Choroid plexus epithelial cell (primary cell): ENCODE measurements at regions not wholly inside any gene's neighbourhood (a gene's known extent, or its start where the extent isn't known, plus 50 kb on each side); places are given as distances from the start of the nearest gene placed in this dataset.
A peak's percentile ranks its signal among the peaks of the same experiment; 100 is the strongest.

ENCODE experiments used
- DNase-seq: peaks from one replicate; pipeline ENCODE4 v3.0.0-alpha.2; 2010; ENCODE audit warnings: low read depth
- H3K4me3 ChIP-seq: 2 replicates; pipeline ENCODE4 v1.5.1; 2011; ENCODE audit warnings: low read depth, mild to moderate bottlenecking, control low read depth, low read length, moderate library complexity
- TF ChIP-seq, protein P1 (sequence below): conservative IDR thresholded peaks from 2 replicates; pipeline ENCODE4 v1.5.1; 2011; ENCODE audit warnings: low read depth, mild to moderate bottlenecking, control low read depth, inconsistent platforms, low read length, moderate library complexity

DNA sequence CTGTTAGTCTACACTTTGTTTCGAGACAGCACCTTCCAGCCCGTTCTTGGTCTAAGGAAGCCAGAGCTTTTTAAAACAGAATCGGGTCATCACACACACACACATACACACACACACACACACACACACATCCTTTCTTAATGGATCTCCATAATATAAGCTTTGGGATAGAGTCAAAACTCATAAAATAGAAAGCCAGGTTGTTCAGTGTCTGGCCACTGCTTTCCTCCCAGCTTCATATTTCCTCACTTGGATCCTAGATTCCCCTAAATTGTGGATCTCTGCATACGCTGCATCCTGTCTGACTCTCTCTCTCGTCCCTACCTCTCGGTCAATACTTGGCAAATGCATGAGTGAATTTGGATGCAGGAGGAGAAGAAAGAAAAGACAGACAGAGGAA lies 120.5 kb upstream of the SLC14A2 start:
- H3K4me3 ChIP-seq, result no peak overlapping the region
- TF ChIP-seq, protein P1, sequence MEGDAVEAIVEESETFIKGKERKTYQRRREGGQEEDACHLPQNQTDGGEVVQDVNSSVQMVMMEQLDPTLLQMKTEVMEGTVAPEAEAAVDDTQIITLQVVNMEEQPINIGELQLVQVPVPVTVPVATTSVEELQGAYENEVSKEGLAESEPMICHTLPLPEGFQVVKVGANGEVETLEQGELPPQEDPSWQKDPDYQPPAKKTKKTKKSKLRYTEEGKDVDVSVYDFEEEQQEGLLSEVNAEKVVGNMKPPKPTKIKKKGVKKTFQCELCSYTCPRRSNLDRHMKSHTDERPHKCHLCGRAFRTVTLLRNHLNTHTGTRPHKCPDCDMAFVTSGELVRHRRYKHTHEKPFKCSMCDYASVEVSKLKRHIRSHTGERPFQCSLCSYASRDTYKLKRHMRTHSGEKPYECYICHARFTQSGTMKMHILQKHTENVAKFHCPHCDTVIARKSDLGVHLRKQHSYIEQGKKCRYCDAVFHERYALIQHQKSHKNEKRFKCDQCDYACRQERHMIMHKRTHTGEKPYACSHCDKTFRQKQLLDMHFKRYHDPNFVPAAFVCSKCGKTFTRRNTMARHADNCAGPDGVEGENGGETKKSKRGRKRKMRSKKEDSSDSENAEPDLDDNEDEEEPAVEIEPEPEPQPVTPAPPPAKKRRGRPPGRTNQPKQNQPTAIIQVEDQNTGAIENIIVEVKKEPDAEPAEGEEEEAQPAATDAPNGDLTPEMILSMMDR, result no peak
- DNase-seq, result no peak

DNA sequence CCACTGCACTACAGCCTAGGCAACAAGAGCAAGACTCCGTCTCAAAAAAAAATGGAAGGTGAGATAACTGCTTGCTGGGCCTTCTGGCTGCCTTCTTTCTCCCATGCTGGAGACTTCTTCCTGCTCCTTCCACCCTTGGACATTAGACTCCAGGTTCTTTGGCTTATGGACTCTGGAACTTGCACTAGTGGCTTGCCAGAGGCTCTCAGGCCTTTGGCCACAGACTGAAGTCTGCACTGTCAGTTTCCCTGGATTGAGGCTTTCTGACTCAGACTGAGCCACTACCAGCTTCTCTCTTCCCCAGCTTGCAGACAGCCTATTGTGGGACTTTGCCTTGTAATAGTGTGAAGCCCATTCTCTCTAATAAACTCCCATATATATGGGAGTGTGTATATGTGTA lies 118.5 kb upstream of the SLC14A2 start:
- TF ChIP-seq, protein P1, result no peak
- H3K4me3 ChIP-seq, result no peak overlapping the region
- no peak for DNase-seq

DNA sequence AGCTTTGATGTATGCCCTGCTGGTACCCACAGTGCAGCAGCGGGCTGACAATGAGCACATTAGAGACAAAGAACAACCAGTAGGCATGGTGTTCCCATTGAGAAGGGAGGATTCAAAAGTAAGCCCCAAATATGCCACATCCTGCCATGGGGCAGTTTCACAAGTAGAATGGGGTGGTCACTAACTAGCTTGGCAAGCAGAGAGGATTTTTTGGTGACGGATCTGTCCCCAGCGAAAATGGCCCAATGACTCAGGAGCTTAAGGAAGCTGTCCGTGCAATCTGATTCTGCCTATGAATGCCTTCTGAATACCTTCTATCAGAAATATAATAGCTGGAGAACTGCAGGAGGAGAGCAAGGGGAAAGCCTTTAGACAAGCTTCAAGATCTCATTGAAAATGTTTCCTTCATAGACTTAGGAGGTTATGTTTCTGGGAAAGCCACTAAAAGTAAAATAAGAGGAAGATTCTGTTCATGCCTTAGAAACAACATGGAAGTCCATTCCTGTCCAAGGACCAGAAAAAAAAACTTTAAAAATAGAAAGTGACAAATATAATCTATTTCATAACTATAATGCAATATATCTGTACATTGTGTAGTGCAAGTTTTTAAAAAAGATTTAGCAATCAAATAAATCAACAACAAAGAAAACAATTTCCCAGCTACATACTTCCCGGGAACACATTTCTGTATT lies 117.5 kb upstream of the SLC14A2 start:
- H3K4me3 ChIP-seq, result no peak overlapping the region
- TF ChIP-seq, protein P1, result no peak
- no peak for DNase-seq

DNA sequence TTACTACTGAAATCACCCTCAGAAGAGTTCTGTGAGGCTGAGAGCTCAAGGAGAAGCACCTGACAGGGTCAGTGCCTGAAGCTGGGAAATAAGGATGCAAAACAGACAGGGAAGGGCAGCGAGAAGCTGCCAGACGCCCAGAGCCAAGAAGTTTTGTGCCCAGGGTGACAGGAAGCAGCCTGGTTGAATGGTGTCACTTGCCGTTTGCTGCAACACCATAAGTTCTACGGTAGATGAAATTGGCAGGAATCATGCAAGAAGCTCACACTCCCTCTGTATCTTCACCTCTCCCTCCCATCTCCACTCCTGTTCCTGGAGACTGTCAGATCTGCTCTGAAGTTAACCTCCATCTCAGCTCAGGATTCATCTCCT lies 117.0 kb upstream of the SLC14A2 start:
- DNase-seq, result no peak
- TF ChIP-seq, protein P1, result no peak
- H3K4me3 ChIP-seq, result no peak overlapping the region

DNA sequence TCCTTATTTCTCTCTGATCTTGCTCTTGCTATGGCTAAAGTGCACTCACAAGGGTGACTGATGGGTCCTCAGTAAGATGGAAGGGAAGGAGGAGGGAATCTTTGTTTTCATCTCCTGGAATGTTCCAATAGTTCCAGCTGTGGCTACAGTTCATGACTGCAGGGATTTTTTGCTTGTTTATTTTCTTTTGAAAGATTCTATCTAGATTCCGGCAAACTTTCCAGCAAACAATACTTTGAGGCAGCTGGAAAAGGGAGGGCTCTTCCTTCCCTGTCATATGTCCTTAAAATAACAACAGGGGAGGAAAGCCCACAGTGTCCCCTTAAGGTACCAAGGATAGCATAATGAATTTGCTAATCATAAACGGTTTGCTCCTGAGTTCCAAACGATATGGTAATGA lies 111.3 kb upstream of the SLC14A2 start:
- TF ChIP-seq, protein P1, result no peak
- DNase-seq, result peak; percentile 25
- no peak overlapping the region for H3K4me3 ChIP-seq

DNA sequence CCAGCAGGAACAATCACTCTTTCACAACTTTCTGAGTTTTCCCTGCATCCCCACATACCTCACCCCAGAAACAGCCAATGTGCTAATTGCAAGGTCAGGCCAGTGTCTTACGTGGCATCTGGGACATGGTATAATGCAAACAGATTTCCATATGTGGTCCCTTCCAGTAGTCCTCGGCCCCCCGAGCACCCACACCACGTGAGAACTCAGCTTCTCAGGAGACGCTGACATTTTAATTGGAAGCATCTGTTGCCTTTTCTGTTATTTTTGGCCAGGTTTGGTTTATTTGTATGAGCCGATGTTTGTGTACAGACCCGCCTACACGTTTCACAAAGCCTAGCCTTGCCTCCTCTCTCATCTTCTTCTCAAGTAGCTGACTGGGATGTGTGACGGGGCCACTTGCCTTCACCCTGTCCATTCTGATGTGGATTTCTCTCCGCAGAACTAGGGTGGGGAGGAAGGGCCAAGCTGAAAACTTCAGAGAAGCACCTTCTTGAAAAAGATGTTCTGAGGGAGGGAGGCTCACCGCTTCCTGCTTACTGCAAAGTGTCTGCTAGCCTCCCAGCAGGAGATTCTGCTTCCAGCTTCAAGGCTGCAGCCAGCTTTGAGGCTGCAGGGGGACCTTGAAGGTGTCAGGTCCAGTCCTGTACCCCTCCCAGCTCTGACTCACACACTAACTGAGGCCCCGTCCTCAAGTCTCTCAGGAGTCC lies 109.6 kb upstream of the SLC14A2 start:
- TF ChIP-seq, protein P1, result no peak
- peak; percentile 62 for DNase-seq

DNA sequence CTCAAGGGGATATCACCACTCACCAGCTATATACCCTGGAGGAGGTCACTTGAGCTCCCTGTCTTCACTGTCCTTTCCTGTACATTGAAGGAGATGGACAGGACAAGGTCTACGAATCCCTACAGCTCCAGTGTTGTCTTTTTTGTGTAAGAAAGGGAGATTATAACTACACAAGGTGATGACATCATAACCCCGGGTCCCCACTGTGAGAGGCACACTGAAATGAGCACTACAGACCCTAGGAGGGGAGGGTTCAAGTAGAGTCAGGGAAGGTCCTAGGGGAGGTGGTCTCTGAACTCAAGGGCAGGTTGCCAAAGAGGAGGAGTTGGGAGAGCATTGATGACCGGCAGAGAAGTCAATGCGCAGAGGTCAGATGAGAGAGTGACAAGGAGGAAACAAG lies 108.3 kb upstream of the SLC14A2 start:
- no peak for DNase-seq
- no peak overlapping the region for H3K4me3 ChIP-seq
- TF ChIP-seq, protein P1, result no peak

More for the DNA sequence above, 109.6 kb upstream of the SLC14A2 start:
- H3K4me3 ChIP-seq, result no peak overlapping the region
